HEK293T (cell line): ENCODE measurements at regions not wholly inside any gene's neighbourhood (a gene's known extent, or its start where the extent isn't known, plus 50 kb on each side); places are given as distances from the start of the nearest gene placed in this dataset.

Experiments used
- FOXM1 ChIP-seq: fragments of 450-650 bp; IDR thresholded peaks from 2 replicates; pipeline ENCODE4 v1.6.1; 2017; ENCODE audit warnings: mild to moderate bottlenecking, borderline replicate concordance
- SP1 ChIP-seq: fragments of 450-650 bp; IDR thresholded peaks from 2 replicates; pipeline ENCODE4 v1.6.1; 2017
- SUZ12 ChIP-seq: fragments of 450-650 bp; IDR thresholded peaks from 2 replicates; pipeline ENCODE4 v1.6.1; 2016; ENCODE audit warnings: mild to moderate bottlenecking
- TARDBP ChIP-seq: fragments of 450-650 bp; IDR thresholded peaks from 2 replicates; pipeline ENCODE4 v1.6.1; 2016

- TF ChIP-seq SUZ12: no peak
- TF ChIP-seq SP1: no peak
- no peak for TF ChIP-seq TARDBP
- no peak for TF ChIP-seq FOXM1
Observed at GRCh38 chr10:9886772-9887171, 1130.9 kb upstream of the CELF2 start.
